Neuronal stem cell (in vitro differentiated cells): ENCODE measurements at regions not wholly inside any gene's neighbourhood (a gene's known extent, or its start where the extent isn't known, plus 50 kb on each side); places are given as distances from the start of the nearest gene placed in this dataset.

Experiments used
- DNase-seq: peaks from one replicate; pipeline ENCODE4 v3.0.0-alpha.2; 2013; ENCODE audit warnings: low spot score
- H2AFZ ChIP-seq: one replicate; pipeline ENCODE4 v1.6.1; 2013; ENCODE audit warnings: mild to moderate bottlenecking, low read length, inconsistent platforms
- H2AK5ac ChIP-seq: 2 replicates; pipeline ENCODE4 v1.6.1; 2013; ENCODE audit warnings: low read depth, mild to moderate bottlenecking, inconsistent platforms, low read length, moderate library complexity, mixed read lengths
- H2BK120ac ChIP-seq: 2 replicates; pipeline ENCODE4 v1.6.1; 2013; ENCODE audit warnings: low read depth, mild to moderate bottlenecking, inconsistent platforms, low read length, moderate library complexity, mixed read lengths
- H2BK12ac ChIP-seq: one replicate; pipeline ENCODE4 v1.6.1; 2013; ENCODE audit warnings: low read length, inconsistent platforms
- H2BK15ac ChIP-seq: 2 replicates; pipeline ENCODE4 v1.6.1; 2013; ENCODE audit warnings: mild to moderate bottlenecking, low read length, inconsistent platforms, mixed read lengths
- H2BK5ac ChIP-seq: one replicate; pipeline ENCODE4 v1.6.1; 2013; ENCODE audit warnings: inconsistent platforms, mild to moderate bottlenecking, low read length, moderate library complexity
- H3K14ac ChIP-seq: one replicate; pipeline ENCODE4 v1.6.1; 2013; ENCODE audit warnings: low read length, inconsistent platforms
- H3K18ac ChIP-seq: 2 replicates; pipeline ENCODE4 v1.6.1; 2013; ENCODE audit warnings: low read length, inconsistent platforms
- H3K23ac ChIP-seq: 2 replicates; pipeline ENCODE4 v1.6.1; 2013; ENCODE audit warnings: low read depth, mild to moderate bottlenecking, mixed read lengths, low read length, inconsistent platforms; ENCODE audit not compliant: poor library complexity
- H3K27ac ChIP-seq: replicated peaks from 3 replicates; pipeline ENCODE4 v1.5.1; 2013; ENCODE audit warnings: low read length, inconsistent platforms
- H3K27me3 ChIP-seq, 3 experiments: 2 replicates each; pipeline ENCODE4 v1.6.1; 2013; ENCODE audit warnings: low read length in 3 of 3, mild to moderate bottlenecking in 2 of 3, inconsistent platforms in 1 of 3, low read depth in 1 of 3, mixed read lengths in 1 of 3, moderate library complexity in 1 of 3; ENCODE audit not compliant: control insufficient read depth in 3 of 3, insufficient read depth in 3 of 3
- H3K36me3 ChIP-seq, 2 donors: replicated peaks in 1 of 2; 2 replicates each; pipeline ENCODE4 v1.6.1; 2013; ENCODE audit warnings: low read length in 2 of 2; ENCODE audit not compliant: control insufficient read depth in 2 of 2, insufficient read depth in 2 of 2
- H3K4ac ChIP-seq: 2 replicates; pipeline ENCODE4 v1.6.1; 2013; ENCODE audit warnings: inconsistent platforms, mild to moderate bottlenecking, low read length, moderate library complexity
- H3K4me1 ChIP-seq, 2 donors: 1 replicate in 1 of 2; 2 replicates in 1 of 2; pipeline ENCODE4 v1.6.1; 2013; ENCODE audit warnings: low read length in 2 of 2, low read depth in 1 of 2; ENCODE audit not compliant: control insufficient read depth in 2 of 2, insufficient read depth in 1 of 2
- H3K4me2 ChIP-seq: one replicate; pipeline ENCODE4 v1.6.1; 2013; ENCODE audit warnings: mild to moderate bottlenecking, low read length, inconsistent platforms; ENCODE audit not compliant: insufficient read depth, poor library complexity, severe bottlenecking
- H3K4me3 ChIP-seq, 2 donors: 2 replicates each; pipeline ENCODE4 v1.5.1; 2013; ENCODE audit warnings: low read length in 2 of 2, mild to moderate bottlenecking in 2 of 2, inconsistent platforms in 1 of 2, moderate library complexity in 1 of 2
- H3K79me1 ChIP-seq: one replicate; pipeline ENCODE4 v1.6.1; 2013; ENCODE audit warnings: low read depth, mild to moderate bottlenecking, inconsistent platforms, low read length, moderate library complexity
- H3K9ac ChIP-seq: one replicate; pipeline ENCODE4 v1.6.1; 2013; ENCODE audit warnings: mild to moderate bottlenecking, low read depth, low read length, inconsistent platforms; ENCODE audit not compliant: poor library complexity
- H3K9me3 ChIP-seq, 2 donors: replicated peaks in 1 of 2; 2 replicates each; pipeline versions ENCODE3 to v1.6.1; 2013; ENCODE audit warnings: low read length in 2 of 2, mild to moderate bottlenecking in 2 of 2, inconsistent platforms in 1 of 2, low read depth in 1 of 2, mixed read lengths in 1 of 2, moderate library complexity in 1 of 2; ENCODE audit not compliant: control insufficient read depth in 2 of 2, insufficient read depth in 1 of 2
- H4K8ac ChIP-seq: one replicate; pipeline ENCODE4 v1.6.1; 2013; ENCODE audit warnings: low read depth, mild to moderate bottlenecking, inconsistent platforms, low read length, moderate library complexity
- H4K91ac ChIP-seq: one replicate; pipeline ENCODE4 v1.6.1; 2013; ENCODE audit warnings: low read length, low read depth, mild to moderate bottlenecking, inconsistent platforms; ENCODE audit not compliant: poor library complexity
- WGBS, 2 donors: extraction: QIAGEN DNeasy Blood & Tissue Kit; methylation state at CpG; one replicate each; pipeline ENCODE4 v1.1.7; 2013; ENCODE audit warnings: missing lambda C conversion rate in 2 of 2, mixed read lengths in 1 of 2; ENCODE audit not compliant: insufficient read length in 2 of 2, insufficient replicate concordance in 1 of 2; ENCODE audit errors: extremely low coverage in 2 of 2; 5-methylcytosine and 5-hydroxymethylcytosine counted together

DNA sequence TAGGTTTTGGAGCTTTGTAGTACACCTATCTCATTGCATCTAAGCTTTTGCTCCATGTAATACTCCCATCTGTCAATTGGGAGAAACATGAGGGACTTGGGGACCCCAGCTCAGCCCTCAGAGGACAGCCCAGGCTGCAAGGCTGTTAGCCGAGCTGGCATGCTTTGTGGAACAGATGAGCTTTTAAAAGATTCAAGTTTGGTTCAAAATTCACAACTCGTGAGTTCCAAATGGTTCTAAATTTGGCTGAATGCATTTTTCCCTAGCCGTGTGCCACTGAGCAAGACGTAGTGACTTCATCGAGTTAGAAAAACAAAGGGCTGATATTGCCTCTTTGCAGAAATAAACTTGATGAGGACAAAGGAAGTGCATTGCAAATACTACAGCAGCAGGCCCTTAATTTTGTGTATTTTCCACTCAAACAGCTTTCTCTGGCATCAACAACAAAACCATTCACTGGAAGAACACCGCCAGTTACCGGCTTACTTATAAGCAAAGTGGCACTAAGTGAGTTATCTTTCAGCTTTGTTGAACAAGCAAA, 165.0 kb upstream of the HS3ST1 start:
- no peak for DNase-seq
- no peak overlapping the region for H3K4me2 ChIP-seq
- no peaks in the 10 kb centered on the region for H3K27me3 ChIP-seq
- H3K27ac ChIP-seq = no peak overlapping the region
- H3K9me3 ChIP-seq = no peaks in the 10 kb centered on the region
- no peak overlapping the region for H3K14ac ChIP-seq
- no peak overlapping the region for H2BK120ac ChIP-seq
- no peak overlapping the region for H3K4me3 ChIP-seq
- no peak overlapping the region for H2AK5ac ChIP-seq
- no peak overlapping the region for H2AFZ ChIP-seq
- H3K18ac ChIP-seq = no peak overlapping the region
- H2BK5ac ChIP-seq = no peak overlapping the region
- H3K79me1 ChIP-seq = no peaks in the 10 kb centered on the region
- H3K9ac ChIP-seq = no peak overlapping the region
- no peaks in the 10 kb centered on the region for H3K36me3 ChIP-seq
- H3K4me1 ChIP-seq = no peaks in the 10 kb centered on the region
- H3K23ac ChIP-seq = no peak overlapping the region
- H4K91ac ChIP-seq = no peak overlapping the region
- no peak overlapping the region for H3K4ac ChIP-seq
- no peak overlapping the region for H2BK12ac ChIP-seq
- no CpG with 5 or more reads among the region's 7 CpGs for WGBS, 2 donors
- no peak overlapping the region for H4K8ac ChIP-seq
- H2BK15ac ChIP-seq = no peak overlapping the region

DNA sequence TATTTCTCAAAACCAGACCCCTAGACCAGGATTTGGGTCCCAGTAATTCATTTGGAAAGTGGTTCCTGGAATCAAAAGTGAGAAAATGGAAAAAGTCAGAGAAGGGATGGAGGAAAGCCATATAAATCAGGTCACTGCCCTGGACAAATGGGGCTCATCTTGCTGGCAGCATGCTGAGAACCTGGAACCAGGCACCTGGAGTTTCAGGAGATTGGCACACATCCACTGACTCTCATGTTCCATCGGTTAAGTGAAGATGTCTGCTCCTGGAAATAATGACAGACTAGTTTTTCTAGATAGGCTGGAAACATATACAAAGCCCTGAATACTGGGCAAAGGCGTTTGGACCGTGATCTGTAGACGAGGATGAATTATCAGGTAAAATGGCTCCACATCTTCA, 163.6 kb upstream of the HS3ST1 start:
- no CpG with 5 or more reads among the region's 4 CpGs for WGBS, 2 donors
- no peak overlapping the region for H4K8ac ChIP-seq

DNA sequence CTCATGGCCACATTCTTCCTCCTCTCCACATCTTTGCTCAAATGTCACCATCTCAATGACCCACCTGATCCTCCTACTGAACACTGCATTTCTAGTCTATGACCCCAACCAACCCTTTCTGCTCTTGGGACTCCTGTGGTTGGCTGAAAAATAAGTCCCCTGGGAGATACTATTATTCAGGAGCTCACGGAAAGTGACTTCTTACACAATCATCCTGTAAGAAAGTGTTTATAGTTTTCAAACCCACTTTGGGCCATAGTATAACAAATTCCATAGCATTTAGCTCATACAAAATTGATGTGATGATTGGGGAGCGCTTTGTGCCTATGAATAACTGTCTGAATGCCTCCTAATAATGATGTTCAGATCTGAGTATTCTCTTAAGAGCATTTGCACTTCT, 161.4 kb upstream of the HS3ST1 start:
- H4K91ac ChIP-seq = no peak overlapping the region

More for the DNA sequence above, 163.6 kb upstream of the HS3ST1 start:
- Histone ChIP-seq H3K4me2 (no peak overlapping the region), H3K4me1 (no peaks in the 10 kb centered on the region), H3K27me3 (no peaks in the 10 kb centered on the region), H4K91ac (no peak overlapping the region), H3K36me3 (no peaks in the 10 kb centered on the region), H2AFZ (no peak overlapping the region), H3K23ac (no peak overlapping the region), H3K4ac (no peak overlapping the region), H3K9me3 (no peaks in the 10 kb centered on the region), H2BK12ac (no peak overlapping the region), H2BK15ac (no peak overlapping the region), H3K4me3 (no peak overlapping the region), H2BK120ac (no peak overlapping the region), H2BK5ac (no peak overlapping the region), H3K79me1 (no peaks in the 10 kb centered on the region), H3K18ac (no peak overlapping the region), H2AK5ac (no peak overlapping the region), H3K9ac (no peak overlapping the region), H3K14ac (no peak overlapping the region), H3K27ac (no peak overlapping the region)
- DNase-seq = no peak

DNA sequence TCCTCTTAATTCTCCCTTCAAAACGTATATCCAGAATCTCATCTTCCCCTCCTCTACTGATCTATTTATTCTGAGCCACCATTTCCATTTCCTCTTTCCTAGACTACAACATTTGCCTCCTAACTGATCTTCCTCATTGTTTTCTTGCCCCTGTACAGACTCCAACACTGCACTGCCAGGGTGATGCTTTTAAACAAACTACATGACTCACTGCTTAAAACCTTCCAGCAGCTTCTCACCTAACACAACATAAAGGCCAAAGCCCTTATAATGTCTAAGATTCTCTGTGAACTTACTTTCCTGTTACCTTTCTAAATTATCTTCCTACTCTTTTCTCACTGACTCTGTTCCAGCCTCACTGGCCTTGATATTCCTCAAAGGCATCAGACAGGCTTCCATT, 161.0 kb upstream of the HS3ST1 start:
- H3K4me3 ChIP-seq = no peak overlapping the region
- DNase-seq = no peak
- no peak overlapping the region for H4K91ac ChIP-seq
- no peak overlapping the region for H2BK5ac ChIP-seq
- H3K9me3 ChIP-seq = no peaks in the 10 kb centered on the region
- no peaks in the 10 kb centered on the region for H3K4me1 ChIP-seq
- H3K27ac ChIP-seq = no peak overlapping the region
- no peaks in the 10 kb centered on the region for H3K79me1 ChIP-seq
- no peak overlapping the region for H3K9ac ChIP-seq
- H3K14ac ChIP-seq = no peak overlapping the region
- no peaks in the 10 kb centered on the region for H3K27me3 ChIP-seq
- no peak overlapping the region for H3K4me2 ChIP-seq
- H2AFZ ChIP-seq = no peak overlapping the region
- H3K23ac ChIP-seq = no peak overlapping the region
- no peak overlapping the region for H2BK120ac ChIP-seq
- no peaks in the 10 kb centered on the region for H3K36me3 ChIP-seq
- no peak overlapping the region for H4K8ac ChIP-seq
- no peak overlapping the region for H2AK5ac ChIP-seq
- H3K4ac ChIP-seq = no peak overlapping the region
- H3K18ac ChIP-seq = no peak overlapping the region
- no peak overlapping the region for H2BK15ac ChIP-seq
- WGBS, 2 donors = no CpG with 5 or more reads among the region's 1 CpG
- no peak overlapping the region for H2BK12ac ChIP-seq

More for the DNA sequence above, 161.4 kb upstream of the HS3ST1 start:
- DNase-seq = no peak
- Histone ChIP-seq H3K27ac (no peak overlapping the region), H2BK120ac (no peak overlapping the region), H2AFZ (no peak overlapping the region), H3K23ac (no peak overlapping the region), H2AK5ac (no peak overlapping the region), H4K8ac (no peak overlapping the region), H3K4ac (no peak overlapping the region), H3K9ac (no peak overlapping the region), H3K9me3 (no peaks in the 10 kb centered on the region), H2BK5ac (no peak overlapping the region), H3K14ac (no peak overlapping the region), H2BK15ac (no peak overlapping the region), H3K36me3 (no peaks in the 10 kb centered on the region), H3K4me1 (no peaks in the 10 kb centered on the region), H3K79me1 (no peaks in the 10 kb centered on the region), H2BK12ac (no peak overlapping the region), H3K27me3 (no peaks in the 10 kb centered on the region), H3K18ac (no peak overlapping the region), H3K4me3 (no peak overlapping the region), H3K4me2 (no peak overlapping the region)
- WGBS, 2 donors = no CpG with 5 or more reads among the region's 2 CpGs
